Nephron (organoid): ENCODE measurements at regions not wholly inside any gene's neighbourhood (a gene's known extent, or its start where the extent isn't known, plus 50 kb on each side); places are given as distances from the start of the nearest gene placed in this dataset.

ENCODE experiments used
- H3K27ac Mint-ChIP-seq, 3 experiments: 2 replicates each; pipeline ENCODE4 v1.8.0; 2020; ENCODE audit warnings: mixed read lengths in 3 of 3, mild to moderate bottlenecking in 2 of 3, moderate library complexity in 1 of 3
- H3K27me3 Mint-ChIP-seq: 2 replicates; pipeline ENCODE4 v1.8.0; 2021; ENCODE audit warnings: low read depth, mild to moderate bottlenecking, moderate library complexity, mixed read lengths
- H3K36me3 Mint-ChIP-seq: 2 replicates; pipeline ENCODE4 v1.8.0; 2020; ENCODE audit warnings: low read depth, mixed read lengths
- H3K4me1 Mint-ChIP-seq: 2 replicates; pipeline ENCODE4 v1.8.0; 2020; ENCODE audit warnings: mixed read lengths
- H3K4me3 Mint-ChIP-seq, 3 experiments: 2 replicates each; pipeline ENCODE4 v1.8.0; 2020; ENCODE audit warnings: mild to moderate bottlenecking in 3 of 3, mixed read lengths in 3 of 3, moderate library complexity in 2 of 3
- H3K9me3 Mint-ChIP-seq: 2 replicates; pipeline ENCODE4 v1.8.0; 2020; ENCODE audit warnings: mixed read lengths
- TF ChIP-seq, protein P1 (sequence below), 3 experiments: fragments of 200-600 bp; sonication (generic); IDR thresholded peaks; one replicate each; pipeline ENCODE4 v1.5.0; 2021; ENCODE audit warnings: antibody characterized with exemption in 3 of 3; ENCODE audit not compliant: unreplicated experiment in 3 of 3

DNA sequence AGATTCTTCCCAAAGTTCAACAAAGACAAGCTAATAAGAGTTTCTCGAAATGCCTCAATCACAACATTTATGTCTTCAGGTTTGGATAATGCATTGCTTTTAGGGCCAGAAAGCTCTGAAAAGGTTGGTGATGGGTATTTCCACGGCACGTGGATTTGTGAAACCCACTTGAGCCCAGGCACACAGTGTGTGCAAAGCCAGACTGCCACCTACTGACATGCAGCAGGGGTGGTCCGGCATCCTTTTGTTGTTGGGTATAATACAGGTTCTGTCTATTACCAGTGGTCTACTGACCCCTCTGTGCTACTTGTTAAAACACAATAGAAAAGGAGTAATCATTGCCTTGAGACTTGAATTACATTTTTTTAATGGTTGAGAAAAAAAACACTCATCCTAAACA is 225.6 kb downstream of the RAP2A start:
- Mint-ChIP-seq H3K4me1 (peaks cover 19% of the 10 kb centered on the region), H3K9me3 (no peaks in the 10 kb centered on the region), H3K27ac (peak overlapping the region in 1 of 3 experiments; percentile 20), H3K4me3 (no peak overlapping the region), H3K27me3 (peaks cover 4% of the 10 kb centered on the region), H3K36me3 (no peaks in the 10 kb centered on the region)
- TF ChIP-seq, protein P1, sequence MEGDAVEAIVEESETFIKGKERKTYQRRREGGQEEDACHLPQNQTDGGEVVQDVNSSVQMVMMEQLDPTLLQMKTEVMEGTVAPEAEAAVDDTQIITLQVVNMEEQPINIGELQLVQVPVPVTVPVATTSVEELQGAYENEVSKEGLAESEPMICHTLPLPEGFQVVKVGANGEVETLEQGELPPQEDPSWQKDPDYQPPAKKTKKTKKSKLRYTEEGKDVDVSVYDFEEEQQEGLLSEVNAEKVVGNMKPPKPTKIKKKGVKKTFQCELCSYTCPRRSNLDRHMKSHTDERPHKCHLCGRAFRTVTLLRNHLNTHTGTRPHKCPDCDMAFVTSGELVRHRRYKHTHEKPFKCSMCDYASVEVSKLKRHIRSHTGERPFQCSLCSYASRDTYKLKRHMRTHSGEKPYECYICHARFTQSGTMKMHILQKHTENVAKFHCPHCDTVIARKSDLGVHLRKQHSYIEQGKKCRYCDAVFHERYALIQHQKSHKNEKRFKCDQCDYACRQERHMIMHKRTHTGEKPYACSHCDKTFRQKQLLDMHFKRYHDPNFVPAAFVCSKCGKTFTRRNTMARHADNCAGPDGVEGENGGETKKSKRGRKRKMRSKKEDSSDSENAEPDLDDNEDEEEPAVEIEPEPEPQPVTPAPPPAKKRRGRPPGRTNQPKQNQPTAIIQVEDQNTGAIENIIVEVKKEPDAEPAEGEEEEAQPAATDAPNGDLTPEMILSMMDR (IDR thresholded peaks at IDR 0.05; ENCODE audit: unreplicated experiment in 3 of 3): peak; percentile 33 to 41 (median 38)

DNA sequence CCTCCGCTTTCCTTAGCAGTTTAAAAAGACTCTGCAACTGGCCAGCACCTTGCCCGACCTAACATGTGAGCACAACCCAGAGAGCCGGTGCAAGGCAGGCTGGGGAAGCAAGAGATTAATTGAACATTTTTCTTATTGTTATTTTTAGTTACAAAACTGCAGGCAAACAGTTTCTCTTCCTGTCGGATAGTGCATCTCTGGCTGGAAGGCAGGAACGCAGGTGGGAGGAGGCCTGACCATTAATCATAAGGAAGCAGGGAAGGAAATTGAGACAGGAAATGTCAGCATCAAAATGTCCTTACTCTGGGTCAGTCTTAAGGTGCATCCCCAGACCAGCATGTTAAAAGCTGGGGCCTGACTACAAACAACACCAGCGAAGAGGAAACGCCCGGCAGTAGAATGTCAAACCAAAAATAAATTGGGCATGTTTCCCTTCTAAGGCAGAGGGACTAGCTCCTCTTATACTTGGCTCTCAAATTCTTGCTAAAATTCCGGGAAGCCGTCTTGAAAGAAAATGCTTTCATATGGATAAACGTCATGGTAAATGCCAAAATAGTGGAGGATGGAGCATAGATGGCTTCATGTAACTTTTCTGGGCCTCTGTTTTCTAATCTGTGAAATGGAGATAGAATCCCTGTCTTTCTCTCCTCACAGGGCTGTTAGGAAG is 226.8 kb downstream of the RAP2A start:
- H3K4me3 Mint-ChIP-seq: peak overlapping the region in 1 of 3 experiments; percentile 38
- TF ChIP-seq, protein P1 (IDR thresholded peaks at IDR 0.05; ENCODE audit: unreplicated experiment in 3 of 3): no peak
- H3K27me3 Mint-ChIP-seq: peaks cover 4% of the 10 kb centered on the region
- H3K4me1 Mint-ChIP-seq: peaks cover 19% of the 10 kb centered on the region
- no peaks in the 10 kb centered on the region for H3K9me3 Mint-ChIP-seq
- no peaks in the 10 kb centered on the region for H3K36me3 Mint-ChIP-seq
- peak overlapping the region in 2 of 3 experiments; percentile 22 to 47 for H3K27ac Mint-ChIP-seq

DNA sequence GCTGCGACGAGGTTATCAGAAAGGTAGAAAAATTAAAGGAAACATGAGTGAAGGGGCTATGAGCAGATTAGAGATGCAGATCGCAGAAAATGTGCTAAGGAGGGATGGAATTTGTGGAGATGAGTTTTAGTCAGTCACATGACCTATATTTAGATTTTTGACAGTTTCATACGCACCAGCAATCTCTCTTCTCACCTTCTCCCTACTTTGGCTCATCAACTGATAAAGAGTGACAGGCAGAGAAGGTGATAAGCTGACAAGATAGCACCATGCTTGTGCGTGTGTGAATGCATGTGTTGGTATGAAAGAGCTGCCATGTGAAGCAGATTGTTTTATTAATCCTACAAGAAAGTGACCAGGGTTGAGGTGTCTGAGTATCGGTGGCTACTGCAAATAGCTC is 252.6 kb downstream of the RAP2A start:
- Mint-ChIP-seq H3K9me3 (peaks cover 16% of the 10 kb centered on the region), H3K36me3 (no peaks in the 10 kb centered on the region), H3K4me3 (no peak overlapping the region), H3K4me1 (no peaks in the 10 kb centered on the region), H3K27me3 (peaks cover 5% of the 10 kb centered on the region), H3K27ac (no peak overlapping the region)
- TF ChIP-seq, protein P1 (IDR thresholded peaks at IDR 0.05; ENCODE audit: unreplicated experiment in 3 of 3): no peak

DNA sequence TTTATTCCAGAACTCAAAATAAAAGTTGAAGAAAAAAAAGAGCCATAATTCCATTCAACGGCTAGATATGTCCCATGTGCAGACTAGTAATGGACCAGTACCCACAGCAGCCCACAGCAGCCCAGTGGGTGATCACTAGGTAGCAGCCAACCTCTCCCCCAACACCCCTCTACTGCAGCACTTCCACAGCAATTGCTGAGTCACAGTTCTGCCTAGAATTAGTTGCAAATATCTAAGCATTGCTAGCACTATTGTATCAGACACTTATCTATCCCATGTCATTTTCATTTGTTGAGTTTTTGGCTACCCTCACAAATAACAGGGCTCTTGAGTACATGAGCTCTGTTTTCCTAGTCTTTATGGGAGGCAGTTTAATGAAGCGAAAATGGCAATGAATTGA is 258.7 kb downstream of the RAP2A start:
- no peak overlapping the region for H3K27ac Mint-ChIP-seq
- no peak overlapping the region for H3K4me3 Mint-ChIP-seq
- TF ChIP-seq, protein P1 (IDR thresholded peaks at IDR 0.05; ENCODE audit: unreplicated experiment in 3 of 3): no peak
- peaks cover 9% of the 10 kb centered on the region for H3K27me3 Mint-ChIP-seq
- peaks cover 16% of the 10 kb centered on the region for H3K9me3 Mint-ChIP-seq
- no peaks in the 10 kb centered on the region for H3K36me3 Mint-ChIP-seq
- H3K4me1 Mint-ChIP-seq: peaks cover 16% of the 10 kb centered on the region

DNA sequence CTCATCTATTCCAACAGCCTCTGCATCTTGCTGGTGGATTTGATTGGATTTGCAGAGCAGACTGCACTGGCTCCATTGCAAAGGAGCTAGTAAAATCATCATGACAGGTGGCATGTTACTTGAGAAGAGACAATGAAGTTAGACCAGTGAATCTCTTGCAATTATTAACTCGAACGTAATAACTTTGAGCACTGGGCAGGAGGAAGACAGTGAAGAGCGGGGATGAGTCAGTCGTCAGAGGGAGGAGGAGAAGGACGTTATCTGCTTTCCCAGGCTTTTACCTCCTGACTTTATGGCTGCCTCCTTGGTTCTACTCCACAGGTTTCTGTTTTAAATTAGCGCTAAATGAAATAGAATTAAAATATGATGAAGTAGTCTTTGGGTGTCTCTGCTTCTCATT is 257.8 kb upstream of the IPO5 start:
- H3K9me3 Mint-ChIP-seq: peaks cover 6% of the 10 kb centered on the region
- no peak overlapping the region for H3K4me3 Mint-ChIP-seq
- TF ChIP-seq, protein P1 (IDR thresholded peaks at IDR 0.05; ENCODE audit: unreplicated experiment in 3 of 3): no peak
- H3K36me3 Mint-ChIP-seq: no peaks in the 10 kb centered on the region
- peaks cover 16% of the 10 kb centered on the region for H3K4me1 Mint-ChIP-seq
- H3K27me3 Mint-ChIP-seq: peaks cover 9% of the 10 kb centered on the region
- peak overlapping the region in 1 of 3 experiments; percentile 22 for H3K27ac Mint-ChIP-seq

DNA sequence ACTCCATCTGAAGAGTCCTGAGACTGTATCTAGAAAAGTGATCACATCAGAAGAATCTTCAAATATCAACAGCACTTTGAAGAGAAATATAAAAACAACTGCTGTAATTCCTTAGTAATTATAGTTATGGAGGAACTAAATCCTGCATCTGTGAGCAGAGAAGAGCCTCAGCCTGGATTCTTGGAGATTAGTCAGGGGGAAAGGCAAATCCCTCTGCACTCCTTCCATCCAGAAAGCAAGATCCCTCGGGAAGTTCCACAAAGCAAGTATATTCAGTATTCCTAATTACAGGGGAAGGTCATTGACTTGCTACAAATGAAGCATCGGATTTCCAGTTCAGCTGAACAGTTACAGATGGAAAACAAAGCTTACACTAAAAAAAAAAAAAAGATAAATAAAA is 256.6 kb upstream of the IPO5 start:
- H3K27me3 Mint-ChIP-seq: peaks cover 5% of the 10 kb centered on the region
- peaks cover 16% of the 10 kb centered on the region for H3K4me1 Mint-ChIP-seq
- H3K27ac Mint-ChIP-seq: peak overlapping the region in 1 of 3 experiments; percentile 23
- H3K36me3 Mint-ChIP-seq: no peaks in the 10 kb centered on the region
- no peaks in the 10 kb centered on the region for H3K9me3 Mint-ChIP-seq
- H3K4me3 Mint-ChIP-seq: no peak overlapping the region
- TF ChIP-seq, protein P1 (IDR thresholded peaks at IDR 0.05; ENCODE audit: unreplicated experiment in 3 of 3): no peak
